HG02678 (cell line): ENCODE measurements at regions not wholly inside any gene's neighbourhood (a gene's known extent, or its start where the extent isn't known, plus 50 kb on each side); places are given as distances from the start of the nearest gene placed in this dataset.
"Not testable (repeated sequence)": the region's sequence is repeated elsewhere in the genome, so short reads cannot be mapped to it uniquely, and the experiment has no call there.

Experiments used
- ATAC-seq: cut with Tn5 transposase; IDR thresholded peaks from one replicate; pipeline ENCODE4 v1.9.1; 2021; ENCODE audit warnings: mild to moderate bottlenecking, moderate library complexity; ENCODE audit not compliant: unreplicated experiment

- ATAC-seq: peak; percentile 74
These were observed 612.5 kb downstream of the FSCB start for GRCh38 chr14:43894534-43894933.

- no peak for ATAC-seq
These were observed 619.6 kb downstream of the FSCB start for GRCh38 chr14:43887523-43887922.

GRCh38 chr14:43877351-43877960 lies 629.6 kb downstream of the FSCB start:
- ATAC-seq: no peak

DNA sequence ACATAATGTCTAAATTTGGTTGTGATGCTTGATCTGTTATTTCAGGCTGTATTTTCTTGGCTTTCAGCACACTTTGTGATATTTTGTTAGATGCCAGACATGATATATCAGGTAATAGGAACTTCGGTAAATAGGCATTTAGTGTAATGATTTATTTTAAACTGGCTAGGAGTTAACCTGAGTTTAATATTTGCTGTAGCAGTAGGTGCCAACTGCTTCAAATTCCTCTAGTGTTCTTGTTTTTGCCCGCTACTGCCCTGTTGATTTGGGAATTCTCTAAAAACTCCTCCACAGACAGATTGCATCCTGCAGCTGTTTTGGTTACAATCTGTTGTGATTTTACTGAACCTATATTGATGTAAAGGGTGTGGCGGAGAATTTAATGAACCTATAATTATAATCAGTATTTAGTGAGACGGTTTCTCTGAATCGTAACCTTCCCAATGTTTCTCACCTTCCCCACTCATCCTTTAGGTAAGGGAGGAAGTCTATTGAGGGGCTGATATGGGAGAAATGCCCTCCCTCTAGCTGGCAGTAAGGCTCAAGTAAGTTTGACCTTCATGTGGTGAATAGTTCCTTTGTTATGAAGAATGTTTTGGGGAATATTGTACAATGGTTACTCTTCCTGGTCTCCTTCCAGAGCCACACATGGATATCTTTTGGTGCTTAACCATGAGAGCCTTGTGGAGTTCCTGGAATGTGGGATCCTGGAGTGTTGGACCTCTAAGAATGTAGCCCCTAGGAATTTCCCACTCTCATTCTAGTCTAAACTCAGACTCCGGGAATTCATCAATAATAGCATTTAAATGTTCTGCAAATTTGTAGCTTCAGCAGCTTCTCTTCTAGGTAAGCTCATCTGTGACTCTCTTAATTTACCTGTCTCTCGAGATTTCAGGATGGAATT lies 634.1 kb downstream of the FSCB start:
- no peak for ATAC-seq

GRCh38 chr14:43872222-43872621 lies 634.9 kb downstream of the FSCB start:
- no peak for ATAC-seq

- ATAC-seq: no peak
These were observed 648.1 kb downstream of the FSCB start for GRCh38 chr14:43858981-43859380.

DNA sequence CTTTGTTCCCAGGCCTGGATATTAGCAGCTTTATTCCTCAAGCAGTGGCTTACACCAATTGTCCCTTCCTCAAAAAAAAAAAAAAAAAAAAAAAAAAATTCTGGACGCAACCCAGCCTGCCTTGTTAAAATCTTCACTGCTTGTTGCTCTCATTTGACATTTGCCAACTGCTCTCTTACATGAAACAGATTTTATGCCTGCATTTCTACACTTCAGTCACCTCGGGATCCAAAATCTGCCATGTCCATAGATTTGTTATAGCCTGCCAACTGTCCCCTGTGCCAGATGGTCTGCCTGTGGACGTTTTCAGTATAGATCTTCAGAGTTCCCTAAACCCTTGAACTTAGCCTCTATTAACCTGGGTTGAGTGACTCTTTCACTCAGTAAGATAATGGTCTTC lies 651.5 kb downstream of the FSCB start:
- ATAC-seq: no peak

GRCh38 chr14:43853541-43853940 lies 653.5 kb downstream of the FSCB start:
- ATAC-seq: no peak

DNA sequence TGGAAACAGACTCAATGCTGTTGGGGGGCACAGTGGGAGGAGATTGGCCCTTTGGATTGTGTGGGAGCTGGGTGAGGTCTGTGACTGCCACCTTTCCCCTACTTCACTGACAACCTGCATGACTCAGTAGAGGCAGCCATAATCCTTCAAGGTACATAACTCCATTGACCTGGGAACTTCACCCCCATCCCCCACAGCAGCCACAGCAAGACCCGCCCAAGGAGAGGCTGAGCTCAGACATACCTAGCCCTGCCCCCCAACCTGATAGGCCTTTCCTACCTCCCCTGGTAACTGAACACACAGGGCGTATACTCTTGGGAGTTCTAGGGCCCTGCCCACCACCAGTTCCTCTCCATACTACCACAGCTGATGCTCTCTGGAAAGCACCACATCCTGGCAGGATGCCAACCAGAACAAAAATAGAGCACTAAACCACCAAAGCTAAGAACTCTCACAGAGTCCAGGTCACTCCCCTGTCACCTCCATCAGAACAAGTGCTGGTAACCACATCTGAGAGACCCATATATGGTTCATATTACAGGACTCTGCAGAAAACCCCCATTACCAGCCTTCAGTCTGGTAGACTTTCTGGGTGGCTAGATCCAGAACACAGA lies 703.9 kb downstream of the FSCB start:
- no peak for ATAC-seq

DNA sequence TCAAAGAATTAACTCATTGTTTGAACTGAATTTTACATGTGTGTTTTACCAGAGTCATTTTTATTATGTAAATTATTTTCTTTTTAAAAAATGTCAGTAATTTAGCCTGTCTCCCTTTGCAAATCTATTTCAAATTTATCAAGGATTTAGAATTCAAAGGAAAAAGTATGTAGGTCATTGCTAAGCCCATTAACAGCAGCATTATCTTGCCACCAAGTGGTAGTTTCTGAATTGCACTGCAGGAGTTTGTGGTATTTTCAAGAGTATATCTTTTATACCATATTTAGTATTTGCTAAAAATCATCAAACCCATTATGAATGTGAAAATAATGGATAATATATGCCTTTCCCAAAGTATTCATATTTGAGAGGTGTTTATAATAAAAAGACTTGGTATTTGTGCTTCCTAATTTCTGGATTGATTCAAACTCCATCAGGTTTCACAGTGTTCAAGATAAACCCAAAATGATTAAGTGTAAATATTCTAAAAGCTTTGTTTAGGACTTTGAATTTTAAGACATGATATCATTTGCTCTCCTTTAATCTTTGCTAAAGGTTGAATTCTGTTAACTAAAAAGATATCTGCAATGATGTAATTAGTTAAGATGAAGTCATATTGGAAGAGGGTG lies 711.4 kb downstream of the FSCB start:
- no peak for ATAC-seq

DNA sequence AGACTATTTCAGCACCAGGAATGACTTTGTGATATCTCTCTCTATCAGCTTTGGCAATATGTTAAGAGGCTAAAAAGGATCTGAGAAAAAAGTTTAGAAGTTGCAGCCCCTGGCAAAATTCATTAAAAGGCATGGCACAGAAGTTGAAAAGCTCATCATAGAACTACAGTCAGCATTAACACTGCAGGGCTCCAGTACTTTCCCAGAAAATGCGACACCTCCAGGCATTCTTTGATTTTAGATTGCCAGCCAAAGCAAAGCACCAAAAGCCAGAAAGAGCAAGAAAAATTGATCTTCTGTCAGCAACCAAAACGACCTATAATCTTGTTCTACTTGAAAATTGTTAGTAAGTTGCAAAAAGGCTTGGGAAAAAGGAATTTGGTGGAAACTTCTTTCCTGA lies 713.5 kb downstream of the FSCB start:
- ATAC-seq: no peak

DNA sequence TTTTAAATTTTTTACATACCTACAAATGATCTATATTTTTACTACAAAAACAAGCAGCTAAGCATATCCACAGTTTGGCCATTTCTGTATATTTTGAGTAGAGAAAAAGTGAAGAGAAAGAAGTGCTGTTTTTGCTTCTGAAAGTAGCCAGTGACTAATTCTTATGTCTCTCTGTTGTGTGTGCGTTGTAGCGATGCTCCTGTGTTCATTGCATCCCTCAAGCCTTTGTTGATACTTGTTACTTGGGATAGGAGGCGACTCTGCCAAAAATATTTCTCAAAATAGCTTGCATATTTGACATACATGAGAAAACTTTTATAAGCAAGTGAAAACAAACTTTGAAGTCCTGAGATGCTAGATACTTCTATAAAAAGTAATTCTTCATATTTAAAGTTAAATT lies 714.1 kb downstream of the FSCB start:
- no peak for ATAC-seq

DNA sequence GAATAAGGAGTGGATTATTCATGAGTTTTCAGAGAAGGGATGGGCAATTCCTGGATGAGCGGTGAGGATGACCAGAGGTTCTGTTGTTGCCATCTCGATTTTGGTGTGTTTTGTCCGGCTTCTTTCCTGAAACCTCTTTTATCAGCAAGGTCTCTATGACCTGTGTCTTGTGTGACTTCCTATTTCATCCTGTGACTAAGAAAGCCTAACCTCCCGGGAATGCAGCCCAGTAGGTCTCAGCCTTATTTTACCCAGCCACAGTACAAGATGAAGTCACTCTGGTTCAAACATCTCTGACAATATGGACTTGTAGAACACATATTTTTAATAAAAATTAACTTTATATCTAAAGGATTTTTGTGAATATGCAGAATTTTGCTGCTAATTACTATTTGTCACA lies 716.4 kb downstream of the FSCB start:
- no peak for ATAC-seq

DNA sequence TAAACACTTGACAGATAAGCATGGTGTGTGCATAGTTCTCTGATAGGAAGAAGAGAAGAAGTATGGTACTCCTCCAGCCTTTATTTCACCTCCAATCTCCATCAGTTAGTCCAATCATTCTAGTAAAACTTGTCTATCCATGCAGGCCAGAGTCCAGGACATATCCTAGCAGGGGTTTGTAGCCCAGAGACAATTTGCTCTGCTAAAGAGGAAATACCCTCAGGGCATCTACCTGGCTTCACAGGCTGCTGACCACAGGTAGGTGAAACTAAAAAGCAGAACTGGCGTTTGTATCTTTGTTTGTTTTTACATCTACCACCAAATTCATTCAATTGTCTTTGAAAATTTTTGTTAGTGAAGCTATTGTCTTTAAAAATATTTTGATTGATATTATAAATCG lies 717.6 kb downstream of the FSCB start:
- no peak for ATAC-seq

- ATAC-seq: no peak
These were observed 720.9 kb downstream of the FSCB start for GRCh38 chr14:43786066-43786762.

DNA sequence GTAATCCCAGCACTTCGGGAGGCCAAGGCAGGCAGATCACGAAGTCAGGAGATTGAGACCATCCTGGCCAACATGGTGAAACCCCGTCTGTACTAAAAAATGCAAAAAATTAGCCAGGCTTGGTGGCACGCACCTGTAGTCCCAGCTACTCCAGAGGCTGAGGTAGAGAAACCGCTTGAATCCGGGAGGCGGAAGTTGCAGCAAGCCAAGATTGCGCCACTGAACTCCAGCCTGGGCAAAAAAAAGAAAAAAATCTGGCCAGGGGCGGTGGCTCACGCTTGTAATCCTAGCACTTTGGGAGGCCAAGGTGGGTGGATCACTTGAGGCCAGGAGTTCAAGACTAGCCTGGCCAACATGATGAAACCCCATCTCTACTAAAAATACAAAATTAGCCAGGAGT lies 722.7 kb downstream of the FSCB start:
- ATAC-seq: not testable (repeated sequence)

DNA sequence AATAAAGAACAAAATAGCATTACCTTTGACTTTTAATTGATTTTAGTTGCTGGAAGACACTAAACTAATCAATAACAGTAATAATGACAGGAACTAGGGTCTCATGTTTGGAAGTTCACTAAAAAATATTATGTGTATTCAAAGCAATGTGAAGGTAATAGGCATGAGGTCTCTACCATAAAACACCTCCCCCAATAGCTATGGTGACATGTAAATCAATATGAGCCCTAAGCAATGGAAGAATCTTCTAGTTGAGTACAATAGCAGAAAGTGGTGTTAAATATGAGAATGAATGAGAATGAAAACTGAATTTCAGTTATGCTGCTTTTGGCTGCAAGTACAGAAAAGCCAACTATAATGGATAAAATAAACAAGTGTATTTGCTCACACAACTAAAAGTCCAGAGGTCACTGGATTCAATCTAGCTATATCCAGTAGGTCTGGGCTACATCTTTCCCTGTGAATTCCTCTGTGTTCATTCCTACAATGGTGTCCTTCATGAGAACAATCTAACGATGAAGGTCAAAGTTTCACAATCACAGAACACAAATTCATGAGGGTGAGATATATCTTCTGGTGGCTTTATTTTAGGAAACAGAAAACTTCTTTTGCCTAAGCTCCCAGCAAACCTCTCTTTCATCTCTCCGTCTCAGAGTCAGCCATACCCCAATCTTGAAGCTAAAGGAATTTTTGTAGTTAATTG lies 728.0 kb downstream of the FSCB start:
- ATAC-seq: no peak

DNA sequence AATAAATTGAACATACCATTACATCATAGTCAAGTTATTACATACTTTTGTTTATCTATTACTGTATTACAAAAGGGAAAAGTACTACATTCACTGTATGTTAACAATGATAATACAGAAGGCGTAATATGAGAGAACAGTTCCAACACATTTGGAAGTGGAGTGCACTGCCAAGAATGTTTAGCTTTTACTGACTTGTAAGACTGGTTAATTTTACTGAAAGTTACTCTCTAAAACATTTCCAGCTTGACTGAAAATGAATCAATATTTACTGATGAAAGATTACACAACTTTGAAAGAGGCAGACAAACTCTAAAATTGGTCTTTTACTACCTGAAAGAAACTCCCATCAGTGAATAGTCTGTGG lies 728.5 kb downstream of the FSCB start:
- no peak for ATAC-seq

GRCh38 chr14:43765474-43765873 lies 741.6 kb downstream of the FSCB start:
- ATAC-seq: no peak

GRCh38 chr14:43764433-43764832 lies 742.6 kb downstream of the FSCB start:
- no peak for ATAC-seq
